Fibroblast of skin of scalp (primary cell): ENCODE measurements at regions not wholly inside any gene's neighbourhood (a gene's known extent, or its start where the extent isn't known, plus 50 kb on each side); places are given as distances from the start of the nearest gene placed in this dataset.
"Not testable (repeated sequence)": the region's sequence is repeated elsewhere in the genome, so short reads cannot be mapped to it uniquely, and the experiment has no call there.

Experiments used
- DNase-seq: peaks from one replicate; pipeline ENCODE4 v3.0.0-alpha.2; 2013

DNA sequence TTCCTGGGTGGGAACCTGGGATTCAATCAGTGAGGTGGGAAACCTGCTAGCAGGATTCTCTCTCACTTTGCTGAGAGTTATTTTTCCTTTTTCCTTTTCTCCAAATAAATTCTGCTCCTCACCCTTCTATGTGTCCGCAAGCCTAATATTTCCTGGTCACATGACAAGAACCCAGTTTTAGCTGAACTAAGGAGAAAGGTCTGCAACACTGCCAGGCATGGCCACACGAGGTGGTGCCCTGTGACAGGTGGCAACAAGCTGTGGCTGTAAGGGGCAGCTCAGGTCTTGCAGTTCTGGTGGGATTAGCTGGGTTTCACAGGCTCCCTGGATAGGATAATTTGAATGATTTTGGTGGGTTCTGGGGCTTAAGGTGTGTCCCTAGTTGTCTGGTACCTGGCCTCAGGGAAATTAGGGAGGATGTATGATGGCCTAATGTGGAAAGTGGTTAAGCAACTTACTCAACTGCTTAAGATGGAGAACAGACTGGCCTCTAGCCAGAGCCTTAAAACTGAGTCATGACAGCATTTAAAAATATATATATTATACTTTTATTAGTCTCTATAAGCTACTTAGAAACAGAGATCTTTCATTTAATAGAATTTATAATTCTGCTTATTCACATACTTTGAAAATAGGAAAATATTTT, 215.0 kb downstream of the IL15 start:
- DNase-seq, result peak; percentile 12

DNA sequence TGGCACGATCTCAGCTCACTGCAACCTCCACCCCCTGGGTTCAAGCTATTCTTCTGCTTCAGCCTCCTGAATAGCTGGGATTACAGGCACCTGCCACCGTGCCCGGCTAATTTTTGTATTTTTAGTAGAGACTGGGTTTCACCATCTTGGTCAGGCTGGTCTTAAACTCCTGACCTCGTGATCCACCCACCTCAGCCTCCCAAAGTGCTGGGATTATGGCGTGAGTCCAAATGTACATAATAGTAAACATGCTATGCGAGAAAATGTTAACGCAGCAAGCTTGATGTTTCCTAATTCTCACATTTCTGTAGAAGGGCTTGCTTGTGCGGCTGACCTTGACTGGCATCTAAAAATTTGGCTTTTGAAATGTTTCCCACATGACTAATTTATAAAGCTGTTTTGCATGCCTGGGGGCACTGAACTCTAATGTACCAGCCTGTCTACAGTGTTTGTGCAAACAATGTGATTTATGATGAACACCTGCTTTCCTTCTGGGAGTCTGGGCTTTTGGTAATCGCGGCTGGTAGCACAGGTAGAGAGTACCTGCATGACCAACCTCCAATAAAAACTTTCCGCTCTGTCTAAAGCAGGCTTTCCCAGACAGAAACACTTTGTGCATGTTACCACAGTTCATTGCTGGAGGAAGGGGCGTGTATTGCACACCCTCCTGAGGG, 216.8 kb downstream of the IL15 start:
- peak; percentile 3 for DNase-seq

DNA sequence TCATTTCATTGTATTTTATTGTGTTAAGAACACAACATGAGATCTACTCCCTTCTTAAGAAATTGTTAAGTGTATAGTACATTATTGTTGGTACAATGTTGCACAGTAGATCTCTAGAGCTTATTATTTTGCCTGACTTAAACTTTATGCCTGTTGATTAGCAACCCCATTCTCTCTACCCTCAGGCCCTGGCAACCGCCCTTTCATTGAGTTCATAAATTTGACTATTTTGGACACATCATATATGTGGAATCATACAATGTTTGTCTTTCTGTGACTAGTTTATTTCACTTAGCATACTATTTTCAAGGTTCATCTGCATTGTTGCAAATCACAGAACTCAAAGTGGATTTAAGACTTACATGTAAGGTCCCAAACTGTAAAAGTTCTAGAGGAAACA, 222.1 kb downstream of the IL15 start:
- DNase-seq, result no peak

GRCh38 chr4:141860974-141861373, 224.6 kb downstream of the IL15 start:
- DNase-seq, result no peak

DNA sequence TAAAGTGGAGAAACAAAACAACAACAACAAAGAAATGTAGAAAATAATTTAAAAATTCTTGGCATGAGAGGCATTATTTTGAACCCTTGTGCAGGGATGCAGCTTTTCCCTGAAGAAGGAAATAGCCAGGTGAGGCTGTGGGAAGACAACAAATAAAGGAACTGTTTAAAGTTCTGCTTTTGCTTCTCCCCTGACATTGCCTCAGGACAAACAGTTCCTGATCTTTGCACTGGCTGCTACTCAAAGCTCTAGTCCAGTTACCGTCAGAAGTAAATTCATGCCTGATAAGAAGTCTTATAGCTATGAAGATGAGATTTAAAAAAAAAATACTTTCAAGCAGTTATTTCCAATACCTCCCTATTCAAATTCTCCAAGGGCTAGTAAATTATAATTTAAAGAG, 233.8 kb downstream of the IL15 start:
- no peak for DNase-seq

- DNase-seq, result peak; percentile 30
Measured at GRCh38 chr4:141871086-141871770, 234.8 kb downstream of the IL15 start.

- not testable (repeated sequence) for DNase-seq
Measured at GRCh38 chr4:141882650-141883049, 246.3 kb downstream of the IL15 start.

- no peak for DNase-seq
Measured at GRCh38 chr4:141884070-141884469, 247.7 kb downstream of the IL15 start.

GRCh38 chr4:141885112-141885511, 248.7 kb downstream of the IL15 start:
- DNase-seq, result no peak

- no peak for DNase-seq
Measured at GRCh38 chr4:141890279-141890678, 253.9 kb downstream of the IL15 start.

DNA sequence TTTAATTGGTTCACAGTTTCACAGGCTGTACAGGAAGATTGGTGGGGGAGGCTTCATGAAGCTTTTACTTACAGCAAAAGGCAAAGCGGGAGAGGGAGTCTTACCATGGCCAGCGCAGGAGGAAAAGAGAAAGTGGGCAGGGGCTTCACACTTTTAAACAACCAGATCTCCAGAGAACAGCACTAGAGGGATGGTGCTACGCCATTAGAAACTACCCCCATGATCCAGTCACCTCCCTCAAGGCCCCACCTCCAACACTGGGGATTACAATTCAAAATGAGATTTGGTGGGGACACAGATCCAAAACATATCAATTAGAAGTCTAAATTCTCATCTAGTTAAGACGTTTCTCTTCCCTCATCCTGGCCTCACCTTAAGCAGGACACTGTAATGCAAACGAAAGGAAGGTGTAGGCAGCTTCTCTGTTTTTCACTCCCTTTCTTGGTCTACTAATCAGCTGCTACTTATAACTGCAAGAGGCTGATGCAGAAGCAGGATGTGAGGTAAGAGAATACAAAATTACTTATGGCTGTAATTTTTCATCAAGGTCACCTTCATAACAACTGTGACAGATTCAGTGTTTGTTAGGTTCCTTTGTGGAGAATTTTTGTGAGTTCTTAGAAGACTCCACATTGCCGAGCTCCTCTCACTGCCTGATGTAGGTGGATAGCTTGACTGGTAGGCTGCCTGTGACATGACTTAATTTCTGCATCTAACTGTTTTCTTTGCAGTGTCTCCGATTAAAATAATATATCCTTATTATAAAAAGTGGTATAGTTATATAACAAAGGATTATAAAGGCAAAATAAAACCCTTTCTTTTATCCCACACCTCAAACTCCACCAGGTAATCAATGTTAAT, 255.1 kb downstream of the IL15 start:
- no peak for DNase-seq

- DNase-seq, result no peak
Measured at GRCh38 chr4:141896687-141897086, 260.3 kb downstream of the IL15 start.

GRCh38 chr4:141898346-141898745, 262.0 kb downstream of the IL15 start:
- no peak for DNase-seq

DNA sequence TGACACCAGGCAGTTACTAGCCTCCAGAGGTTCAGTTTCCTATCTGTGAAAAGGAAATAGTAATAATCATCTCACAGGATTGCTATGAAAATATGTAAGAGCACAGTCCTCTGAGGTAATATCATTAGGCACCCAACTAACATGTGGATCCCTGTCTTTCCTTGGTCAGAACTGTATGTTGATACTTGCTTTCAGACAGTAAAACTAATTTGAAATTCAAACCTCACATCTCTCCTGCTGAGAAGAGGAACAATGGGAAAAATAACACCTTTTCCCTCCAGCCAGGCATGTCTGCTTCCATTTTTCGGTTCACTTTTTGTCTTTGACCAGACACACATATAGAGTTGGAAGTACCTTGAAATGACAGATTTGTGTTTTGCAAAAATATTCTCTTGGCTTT, 262.7 kb downstream of the IL15 start:
- DNase-seq, result no peak

DNA sequence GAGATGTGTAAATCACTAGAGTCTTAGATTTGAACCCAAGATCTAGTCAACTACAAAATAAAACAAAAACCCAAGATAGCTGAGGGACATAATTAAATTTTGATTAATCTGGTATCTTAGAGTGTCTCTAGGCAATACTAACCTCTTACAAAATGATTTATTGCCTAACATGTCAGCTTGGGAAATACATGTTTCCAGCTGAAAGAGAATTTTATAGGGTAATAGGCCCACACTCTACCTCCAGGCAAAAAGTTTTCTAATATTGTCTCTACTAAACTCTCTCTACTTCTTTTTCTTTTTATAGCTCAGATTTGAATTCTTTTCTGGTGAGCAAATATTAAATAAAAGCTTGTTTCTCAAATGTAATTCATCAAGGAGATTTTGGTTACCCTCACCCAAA, 263.2 kb downstream of the IL15 start:
- peak; percentile 11 for DNase-seq

GRCh38 chr4:141900856-141901255, 264.5 kb downstream of the IL15 start:
- DNase-seq, result no peak

DNA sequence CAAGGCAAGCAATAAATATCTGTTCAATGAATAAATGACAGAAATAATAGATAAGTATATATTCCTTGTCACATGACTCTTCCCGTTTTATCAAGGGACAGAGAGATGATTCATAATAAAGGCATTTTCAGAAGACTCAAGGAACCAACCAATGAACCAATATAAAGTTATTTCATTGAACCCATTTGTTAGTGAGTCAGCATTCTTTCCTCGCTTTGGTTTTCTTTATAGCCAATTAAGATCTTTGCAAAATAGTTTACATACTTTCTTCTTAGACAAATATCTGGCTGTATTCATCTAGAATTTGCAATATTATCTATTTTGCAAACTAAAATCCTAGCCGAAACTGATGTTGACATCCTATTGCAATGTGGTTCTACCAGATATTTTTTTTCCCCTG, 269.4 kb downstream of the IL15 start:
- DNase-seq, result peak; percentile 92

DNA sequence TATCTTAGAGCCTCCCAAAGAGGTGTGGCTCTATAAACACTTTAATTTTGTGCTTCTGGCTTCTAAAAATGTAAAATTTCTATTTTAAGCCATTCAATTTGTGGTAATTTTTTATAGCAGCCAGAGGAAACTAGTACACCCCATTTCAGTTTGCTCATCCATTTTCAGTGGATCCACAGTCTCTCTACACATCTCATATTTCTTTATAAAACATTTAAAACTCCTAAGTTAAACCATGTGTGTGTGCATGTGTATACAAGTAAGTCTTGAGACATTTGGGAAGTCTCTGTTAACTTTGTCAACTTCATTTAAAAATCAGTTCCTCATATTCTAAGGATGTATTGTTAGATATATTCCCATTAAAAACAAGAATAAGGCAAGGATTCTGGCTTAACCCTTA, 273.2 kb downstream of the IL15 start:
- DNase-seq, result peak; percentile 13

DNA sequence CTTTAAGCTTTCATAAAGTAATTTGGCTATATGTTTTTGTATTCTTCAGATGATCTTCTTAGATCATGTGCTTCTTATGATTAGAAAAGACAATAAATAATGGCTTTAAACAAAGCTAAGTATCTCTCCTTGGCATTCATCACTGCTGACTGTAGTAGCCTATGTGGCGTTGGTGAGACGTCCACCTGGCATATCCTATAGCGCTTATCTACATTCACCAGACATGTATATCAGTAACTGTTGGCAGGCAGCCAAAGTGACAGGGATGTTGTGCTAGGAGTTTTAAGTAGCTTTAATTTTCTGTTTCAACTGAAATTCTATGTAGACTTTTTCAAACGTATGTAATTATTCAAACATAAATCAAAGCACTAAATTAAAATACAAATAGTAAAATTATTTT, 276.4 kb downstream of the IL15 start:
- no peak for DNase-seq

GRCh38 chr4:141913928-141914327, 277.5 kb downstream of the IL15 start:
- no peak for DNase-seq

- peak; percentile 31 for DNase-seq
Measured at GRCh38 chr4:141914746-141915145, 278.4 kb downstream of the IL15 start.

DNA sequence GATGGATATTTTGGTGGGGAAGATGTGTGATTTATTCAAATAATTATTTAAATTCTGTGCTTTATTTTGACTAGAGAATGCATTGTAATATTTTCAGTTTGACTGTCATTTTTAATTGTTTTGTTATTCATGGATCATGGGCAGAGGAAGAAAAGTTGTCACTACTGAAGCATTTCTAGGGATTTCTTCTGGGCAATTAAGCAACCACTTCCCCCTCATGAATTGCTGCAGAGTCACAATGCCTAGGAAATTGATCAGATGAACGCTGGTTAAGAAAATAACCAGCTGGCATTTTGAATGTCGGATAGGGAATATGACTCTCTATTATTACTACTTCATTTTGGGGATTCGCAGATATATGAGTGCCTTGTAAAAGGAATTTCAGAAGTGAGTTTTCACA, 283.3 kb downstream of the IL15 start:
- DNase-seq, result no peak

DNA sequence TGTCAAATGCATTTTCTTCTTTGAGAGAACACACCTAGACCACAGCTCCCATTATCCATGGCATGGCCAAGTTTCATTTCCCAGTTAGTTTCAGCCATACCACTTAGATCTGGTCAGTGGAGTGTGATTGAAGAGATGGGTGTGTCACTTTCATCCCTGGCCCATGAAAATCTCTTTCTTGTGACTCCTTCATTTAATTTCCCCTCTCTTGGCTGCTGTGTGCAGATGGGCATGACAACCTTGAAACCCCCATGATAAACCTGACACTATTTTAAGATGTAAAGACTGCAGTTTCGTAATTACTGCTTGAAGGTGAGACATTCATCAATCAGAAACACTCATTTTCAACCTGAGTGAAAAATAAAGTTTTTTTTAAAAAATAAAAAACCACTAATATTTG, 284.9 kb downstream of the IL15 start:
- no peak for DNase-seq
